ENCODE measurements at regions not wholly inside any gene's neighbourhood (a gene's known extent, or its start where the extent isn't known, plus 50 kb on each side); places are given as distances from the start of the nearest gene placed in this dataset.
"Not testable (repeated sequence)": the region's sequence is repeated elsewhere in the genome, so short reads cannot be mapped to it uniquely, and the experiment has no call there.

GRCh38 chr2:16209799-16210198 is 269.4 kb downstream of the MYCN start:
- no peak for DNase-seq

- no peak for DNase-seq
These were observed 268.6 kb downstream of the MYCN start for GRCh38 chr2:16208921-16209320.

- DNase-seq: no peak
These were observed 268.0 kb downstream of the MYCN start for GRCh38 chr2:16208241-16208797.

GRCh38 chr2:16207611-16208010 is 267.3 kb downstream of the MYCN start:
- DNase-seq: no peak

GRCh38 chr2:16207151-16207550 is 266.8 kb downstream of the MYCN start:
- no peak for DNase-seq

GRCh38 chr2:16206191-16206944 is 266.0 kb downstream of the MYCN start:
- no peak for DNase-seq

GRCh38 chr2:16205631-16206030 is 265.3 kb downstream of the MYCN start:
- no peak for DNase-seq

- no peak for DNase-seq
These were observed 264.7 kb downstream of the MYCN start for GRCh38 chr2:16204886-16205620.

GRCh38 chr2:16204251-16204650 is 263.9 kb downstream of the MYCN start:
- DNase-seq: no peak

- DNase-seq: no peak
These were observed 263.3 kb downstream of the MYCN start for GRCh38 chr2:16203691-16204090.

GRCh38 chr2:16203069-16203468 is 262.7 kb downstream of the MYCN start:
- DNase-seq: no peak

GRCh38 chr2:16202266-16203020 is 262.1 kb downstream of the MYCN start:
- no peak for DNase-seq

GRCh38 chr2:16201848-16202247 is 261.5 kb downstream of the MYCN start:
- DNase-seq: no peak

- no peak for DNase-seq
These were observed 260.3 kb downstream of the MYCN start for GRCh38 chr2:16200554-16201193.

- DNase-seq: no peak
These were observed 259.7 kb downstream of the MYCN start for GRCh38 chr2:16199882-16200553.

- DNase-seq: not testable (repeated sequence)
These were observed 258.9 kb downstream of the MYCN start for GRCh38 chr2:16199241-16199640.

- DNase-seq: no peak
These were observed 258.0 kb downstream of the MYCN start for GRCh38 chr2:16198166-16198912.

GRCh38 chr2:16197504-16198147 is 257.3 kb downstream of the MYCN start:
- DNase-seq: no peak

- DNase-seq: no peak
These were observed 256.5 kb downstream of the MYCN start for GRCh38 chr2:16196687-16197503.

- no peak for DNase-seq
These were observed 255.3 kb downstream of the MYCN start for GRCh38 chr2:16195681-16196070.

All from NCI-H2171 (cell line).